SK-N-SH (cell line): ENCODE measurements at regions not wholly inside any gene's neighbourhood (a gene's known extent, or its start where the extent isn't known, plus 50 kb on each side); places are given as distances from the start of the nearest gene placed in this dataset.

Experiments
- CHD2 ChIP-seq: fragments of 150-350 bp; IDR thresholded peaks from 2 replicates; pipeline ENCODE4 v1.6.1; 2018; ENCODE audit warnings: low read length; ENCODE audit not compliant: partially characterized antibody
- EZH2phosphoT487 ChIP-seq: fragments of 200-600 bp; sonication (generic); IDR thresholded peaks from 2 replicates; pipeline ENCODE4 v1.6.1; 2017; ENCODE audit warnings: low read depth, mixed run types, mild to moderate bottlenecking, antibody characterized with exemption, moderate library complexity, borderline replicate concordance
- JUND ChIP-seq: IDR thresholded peaks from 2 replicates; pipeline ENCODE4 v1.4.0; 2012
- MXI1 ChIP-seq: IDR thresholded peaks from 2 replicates; pipeline ENCODE4 v1.6.1; 2012; ENCODE audit warnings: mild to moderate bottlenecking, low read depth, low read length, improper control_type of control experiment
- POLR2AphosphoS5 ChIP-seq: IDR thresholded peaks from 2 replicates; pipeline ENCODE4 v1.6.1; 2012; ENCODE audit warnings: low read depth, low read length
- REST ChIP-seq: IDR thresholded peaks from 2 replicates; pipeline ENCODE4 v1.6.1; 2012; ENCODE audit warnings: mild to moderate bottlenecking, low read depth, low read length, moderate library complexity
- RFX5 ChIP-seq: IDR thresholded peaks from 2 replicates; pipeline ENCODE4 v1.6.1; 2012; ENCODE audit warnings: mild to moderate bottlenecking, improper control_type of control experiment, low read length
- RXRA ChIP-seq: IDR thresholded peaks from 2 replicates; pipeline ENCODE4 v1.4.0; 2012; ENCODE audit warnings: low read depth, mild to moderate bottlenecking, borderline replicate concordance
- SIN3A ChIP-seq: IDR thresholded peaks from 2 replicates; pipeline ENCODE4 v1.6.1; 2012; ENCODE audit warnings: low read depth, mild to moderate bottlenecking, low read length, moderate library complexity, borderline replicate concordance
- TCF12 ChIP-seq: IDR thresholded peaks from 2 replicates; pipeline ENCODE4 v1.4.0; 2012
- TF ChIP-seq, protein P1 (sequence below): fragments of 200-600 bp; sonication (generic); IDR thresholded peaks from 2 replicates; pipeline ENCODE4 v1.6.1; 2017; ENCODE audit warnings: antibody characterized with exemption, mild to moderate bottlenecking, moderate library complexity

GRCh38 chr9:119884438-119884837 is 515.2 kb upstream of the BRINP1 start:
- TF ChIP-seq JUND = no peak
- TF ChIP-seq, protein P1, sequence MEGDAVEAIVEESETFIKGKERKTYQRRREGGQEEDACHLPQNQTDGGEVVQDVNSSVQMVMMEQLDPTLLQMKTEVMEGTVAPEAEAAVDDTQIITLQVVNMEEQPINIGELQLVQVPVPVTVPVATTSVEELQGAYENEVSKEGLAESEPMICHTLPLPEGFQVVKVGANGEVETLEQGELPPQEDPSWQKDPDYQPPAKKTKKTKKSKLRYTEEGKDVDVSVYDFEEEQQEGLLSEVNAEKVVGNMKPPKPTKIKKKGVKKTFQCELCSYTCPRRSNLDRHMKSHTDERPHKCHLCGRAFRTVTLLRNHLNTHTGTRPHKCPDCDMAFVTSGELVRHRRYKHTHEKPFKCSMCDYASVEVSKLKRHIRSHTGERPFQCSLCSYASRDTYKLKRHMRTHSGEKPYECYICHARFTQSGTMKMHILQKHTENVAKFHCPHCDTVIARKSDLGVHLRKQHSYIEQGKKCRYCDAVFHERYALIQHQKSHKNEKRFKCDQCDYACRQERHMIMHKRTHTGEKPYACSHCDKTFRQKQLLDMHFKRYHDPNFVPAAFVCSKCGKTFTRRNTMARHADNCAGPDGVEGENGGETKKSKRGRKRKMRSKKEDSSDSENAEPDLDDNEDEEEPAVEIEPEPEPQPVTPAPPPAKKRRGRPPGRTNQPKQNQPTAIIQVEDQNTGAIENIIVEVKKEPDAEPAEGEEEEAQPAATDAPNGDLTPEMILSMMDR = no peak
- TF ChIP-seq SIN3A = no peak
- TF ChIP-seq REST = no peak
- no peak for TF ChIP-seq TCF12
- no peak for TF ChIP-seq MXI1
- no peak for TF ChIP-seq CHD2
- TF ChIP-seq POLR2AphosphoS5 = no peak
- TF ChIP-seq EZH2phosphoT487 = no peak
- no peak for TF ChIP-seq RXRA
- TF ChIP-seq RFX5 = no peak
